GM12873 (cell line): ENCODE measurements at regions not wholly inside any gene's neighbourhood (a gene's known extent, or its start where the extent isn't known, plus 50 kb on each side); places are given as distances from the start of the nearest gene placed in this dataset.

Source experiments
- CTCF ChIP-seq: IDR thresholded peaks from 2 replicates; pipeline ENCODE4 v1.5.1; 2012; ENCODE audit warnings: low read depth, mild to moderate bottlenecking, moderate library complexity, low read length, control low read depth; ENCODE audit not compliant: insufficient read depth; ENCODE audit errors: missing control alignments

GRCh38 chr3:87957575-87957974 is 101.2 kb downstream of the CGGBP1 start:
- no peak for TF ChIP-seq CTCF

- no peak for TF ChIP-seq CTCF
Observed at GRCh38 chr3:87949879-87950208, 109.0 kb downstream of the CGGBP1 start.

GRCh38 chr3:87949189-87949878 is 109.5 kb downstream of the CGGBP1 start:
- TF ChIP-seq CTCF: no peak

GRCh38 chr3:87924485-87924884 is 134.3 kb downstream of the CGGBP1 start:
- TF ChIP-seq CTCF: no peak

GRCh38 chr3:87920549-87920948 is 138.3 kb downstream of the CGGBP1 start:
- TF ChIP-seq CTCF: no peak

- no peak for TF ChIP-seq CTCF
Observed at GRCh38 chr3:87901141-87901540, 157.7 kb downstream of the CGGBP1 start.

- peak; percentile 11 for TF ChIP-seq CTCF
Observed at GRCh38 chr3:87900061-87900460, 158.7 kb downstream of the CGGBP1 start.
